SK-N-SH (cell line): ENCODE measurements at regions not wholly inside any gene's neighbourhood (a gene's known extent, or its start where the extent isn't known, plus 50 kb on each side); places are given as distances from the start of the nearest gene placed in this dataset.

Experiments used
- CTCF ChIA-PET: fragments of 300-600, 350-600 bp; formaldehyde crosslinking; extraction: SDS; loops from one replicate; lab custom pipeline; 2021; lab: Yijun Ruan, JAX
- POLR2A ChIA-PET: fragments of 350-600 bp; sonication (Branson Sonifier 250); formaldehyde crosslinking; extraction: SDS; loops from one replicate; lab custom pipeline; 2020; ENCODE audit warnings: antibody characterized with exemption, inconsistent platforms; lab: Yijun Ruan, JAX
- DNase-seq: peaks from one replicate; pipeline ENCODE4 v3.0.0; 2012
- H2AFZ ChIP-seq: fragments of 200-600 bp; sonication (generic); 2 replicates; pipeline ENCODE4 v1.8.1; 2016; ENCODE audit warnings: antibody characterized with exemption, mild to moderate bottlenecking, low read depth
- H3F3A ChIP-seq: fragments of 200-600 bp; sonication (generic); replicated peaks from 2 replicates; pipeline ENCODE3; 2016; ENCODE audit warnings: antibody characterized with exemption, mild to moderate bottlenecking; ENCODE audit not compliant: insufficient read depth
- H3K27ac ChIP-seq, 2 experiments: fragments of 200-500 bp in 1 of 2; fragments of 200-600 bp in 1 of 2; sonication (Bioruptor generic) in 1 of 2; sonication (generic), shearing (Covaris generic) in 1 of 2; 2 replicates each; pipeline versions ENCODE4 v1.5.1 to v1.6.1; 2014 to 2016; ENCODE audit warnings: low read depth in 2 of 2, inconsistent platforms in 1 of 2, low read length in 1 of 2, mild to moderate bottlenecking in 1 of 2, mixed read lengths in 1 of 2
- H3K27me3 ChIP-seq: fragments of 200-600 bp; sonication (generic), shearing (Covaris generic); 2 replicates; pipeline ENCODE4 v1.6.1; 2016; ENCODE audit warnings: mixed run types; ENCODE audit not compliant: insufficient read depth
- H3K36me3 ChIP-seq, 2 experiments: fragments of 200-500 bp in 1 of 2; fragments of 200-600 bp in 1 of 2; sonication (Bioruptor generic) in 1 of 2; sonication (generic) in 1 of 2; replicated peaks in 1 of 2; 2 replicates each; pipeline versions ENCODE3 to v1.5.1; 2014 to 2016; ENCODE audit warnings: low read length in 1 of 2, mild to moderate bottlenecking in 1 of 2; ENCODE audit not compliant: insufficient read depth in 2 of 2, control insufficient read depth in 1 of 2
- H3K4me1 ChIP-seq, 2 experiments: fragments of 200-500 bp in 1 of 2; fragments of 200-600 bp in 1 of 2; sonication (Bioruptor generic) in 1 of 2; sonication (generic), shearing (Covaris generic) in 1 of 2; 2 replicates each; pipeline versions ENCODE4 v1.5.1 to v1.6.1; 2014 to 2016; ENCODE audit warnings: low read depth in 1 of 2, low read length in 1 of 2, mixed run types in 1 of 2; ENCODE audit not compliant: insufficient read depth in 2 of 2, control insufficient read depth in 1 of 2
- H3K4me2 ChIP-seq: fragments of 200-600 bp; sonication (generic), shearing (Covaris generic); 2 replicates; pipeline ENCODE4 v1.6.1; 2017; ENCODE audit warnings: mixed run types
- H3K4me3 ChIP-seq, 2 experiments: fragments of 200-500 bp in 1 of 2; fragments of 200-600 bp in 1 of 2; sonication (Bioruptor generic) in 1 of 2; sonication (generic), shearing (Covaris generic) in 1 of 2; 2 replicates each; pipeline versions ENCODE4 v1.5.1 to v1.8.1; 2014 to 2016; ENCODE audit warnings: low read depth in 2 of 2, inconsistent platforms in 1 of 2, low read length in 1 of 2, mild to moderate bottlenecking in 1 of 2, mixed read lengths in 1 of 2, moderate library complexity in 1 of 2
- H3K79me2 ChIP-seq: fragments of 200-600 bp; sonication (generic); 2 replicates; pipeline ENCODE4 v1.8.1; 2017; ENCODE audit warnings: mild to moderate bottlenecking; ENCODE audit not compliant: insufficient read depth
- H3K9ac ChIP-seq: fragments of 200-600 bp; sonication (generic); 2 replicates; pipeline ENCODE4 v1.6.1; 2017; ENCODE audit warnings: mixed run types
- H3K9me2 ChIP-seq: fragments of 200-600 bp; sonication (generic); 2 replicates; pipeline ENCODE4 v1.6.1; 2017; ENCODE audit warnings: mixed run types
- H3K9me3 ChIP-seq: fragments of 200-600 bp; sonication (generic); 2 replicates; pipeline ENCODE4 v1.6.1; 2017; ENCODE audit warnings: mixed run types, mild to moderate bottlenecking, moderate library complexity
- H4K20me1 ChIP-seq: fragments of 200-600 bp; sonication (generic); 2 replicates; pipeline ENCODE4 v1.6.1; 2017; ENCODE audit warnings: mild to moderate bottlenecking, mixed run types; ENCODE audit not compliant: insufficient read depth
- CHD2 ChIP-seq: fragments of 150-350 bp; IDR thresholded peaks from 2 replicates; pipeline ENCODE4 v1.6.1; 2018; ENCODE audit warnings: low read length; ENCODE audit not compliant: partially characterized antibody
- EP300 ChIP-seq, 2 experiments: IDR thresholded peaks; 2 replicates each; pipeline versions ENCODE4 v1.4.0 to v1.6.1; 2012; ENCODE audit warnings: borderline replicate concordance in 1 of 2, low read depth in 1 of 2, low read length in 1 of 2
- GABPA ChIP-seq: IDR thresholded peaks from 2 replicates; pipeline ENCODE4 v1.4.0; 2012; ENCODE audit warnings: low read depth, mild to moderate bottlenecking
- IRF3 ChIP-seq: fragments of 150-350 bp; IDR thresholded peaks from 2 replicates; pipeline ENCODE4 v1.6.1; 2016; ENCODE audit warnings: mild to moderate bottlenecking, low read depth, low read length
- MAX ChIP-seq: IDR thresholded peaks from 2 replicates; pipeline ENCODE4 v1.4.0; 2012; ENCODE audit warnings: low read depth
- NRF1 ChIP-seq: IDR thresholded peaks from 2 replicates; pipeline ENCODE4 v1.6.1; 2012; ENCODE audit warnings: low read depth, mild to moderate bottlenecking, low read length
- RAD21 ChIP-seq: IDR thresholded peaks from 2 replicates; pipeline ENCODE4 v1.6.1; 2012; ENCODE audit warnings: mild to moderate bottlenecking, low read length
- RCOR1 ChIP-seq: fragments of 150-350 bp; IDR thresholded peaks from 2 replicates; pipeline ENCODE4 v1.6.1; 2017; ENCODE audit warnings: antibody characterized with exemption, low read length
- RFX5 ChIP-seq: IDR thresholded peaks from 2 replicates; pipeline ENCODE4 v1.6.1; 2012; ENCODE audit warnings: mild to moderate bottlenecking, improper control_type of control experiment, low read length
- SIN3A ChIP-seq: IDR thresholded peaks from 2 replicates; pipeline ENCODE4 v1.6.1; 2012; ENCODE audit warnings: low read depth, mild to moderate bottlenecking, low read length, moderate library complexity, borderline replicate concordance
- SMC3 ChIP-seq: IDR thresholded peaks from 2 replicates; pipeline ENCODE4 v1.6.1; 2012; ENCODE audit warnings: low read depth, low read length, improper control_type of control experiment
- TAF1 ChIP-seq: IDR thresholded peaks from 2 replicates; pipeline ENCODE4 v1.6.1; 2012; ENCODE audit warnings: low read depth, mild to moderate bottlenecking, low read length, moderate library complexity, borderline replicate concordance
- TCF12 ChIP-seq: IDR thresholded peaks from 2 replicates; pipeline ENCODE4 v1.4.0; 2012
- TEAD4 ChIP-seq: IDR thresholded peaks from 2 replicates; pipeline ENCODE4 v1.4.0; 2012; ENCODE audit warnings: mild to moderate bottlenecking, borderline replicate concordance; ENCODE audit not compliant: insufficient read depth
- USF2 ChIP-seq: fragments of 150-350 bp; IDR thresholded peaks from 2 replicates; pipeline ENCODE4 v1.6.1; 2017; ENCODE audit warnings: antibody characterized with exemption, low read length, low read depth, borderline replicate concordance
- WGBS: methylation state at CpG from one replicate; pipeline ENCODE4 v1.1.6; 2017; ENCODE audit warnings: low lambda C conversion rate; 5-methylcytosine and 5-hydroxymethylcytosine counted together

- Histone ChIP-seq H4K20me1 (no peaks in the 10 kb centered on the region), H3K4me3 (no peak overlapping the region), H3F3A (no peaks in the 10 kb centered on the region), H3K4me1 (no peaks in the 10 kb centered on the region), H3K27ac (no peak overlapping the region), H3K9me3 (no peaks in the 10 kb centered on the region), H3K4me2 (no peak overlapping the region), H3K9ac (no peak overlapping the region), H3K9me2 (no peaks in the 10 kb centered on the region), H3K27me3 (no peaks in the 10 kb centered on the region), H2AFZ (no peak overlapping the region), H3K36me3 (no peaks in the 10 kb centered on the region), H3K79me2 (no peaks in the 10 kb centered on the region)
- CTCF ChIA-PET = interaction anchor here (0.6 to 1.7 kb wide), 2 partner anchors 257 to 764 kb away, joined by 3 to 6 read pairs; no protein-coding TSS in a partner anchor
- TF ChIP-seq USF2 (no peak), NRF1 (no peak)
- POLR2A ChIA-PET = no interaction called here
- WGBS = 52% methylated on average over 3 of the region's 5 CpGs
- no peak for DNase-seq
Measured at GRCh38 chr6:2361195-2361594, 115.8 kb upstream of the GMDS start.

GRCh38 chr6:2360716-2361115 lies 115.3 kb upstream of the GMDS start:
- Histone ChIP-seq H3K27me3 (no peaks in the 10 kb centered on the region), H3K4me1 (no peaks in the 10 kb centered on the region), H3K9me2 (no peaks in the 10 kb centered on the region), H3K9ac (no peak overlapping the region), H3F3A (no peaks in the 10 kb centered on the region), H3K9me3 (no peaks in the 10 kb centered on the region), H3K4me3 (no peak overlapping the region), H3K27ac (no peak overlapping the region), H4K20me1 (no peaks in the 10 kb centered on the region), H3K4me2 (no peak overlapping the region), H2AFZ (no peak overlapping the region), H3K79me2 (no peaks in the 10 kb centered on the region), H3K36me3 (no peaks in the 10 kb centered on the region)
- no peak for DNase-seq
- TF ChIP-seq TEAD4 = no peak
- no peak for TF ChIP-seq RAD21
- no peak for TF ChIP-seq RCOR1
- TF ChIP-seq TAF1 = no peak
- no peak for TF ChIP-seq RFX5
- no peak for TF ChIP-seq GABPA
- TF ChIP-seq SIN3A = no peak
- TF ChIP-seq EP300 (IDR thresholded peaks at IDR 0.05; ENCODE audit: borderline replicate concordance in 1 of 2, low read depth in 1 of 2, low read length in 1 of 2) = no peak
- no peak for TF ChIP-seq CHD2
- TF ChIP-seq MAX = no peak
- no peak for TF ChIP-seq TCF12
- TF ChIP-seq SMC3 = no peak
- no peak for TF ChIP-seq IRF3
- ChIA-PET CTCF (interaction anchor here (0.6 to 1.7 kb wide), 2 partner anchors 256 to 764 kb away, joined by 3 to 6 read pairs; no protein-coding TSS in a partner anchor), POLR2A (no interaction called here)
- 61% methylated on average over 5 of the region's 5 CpGs for WGBS
